ENCODE measurements at regions not wholly inside any gene's neighbourhood (a gene's known extent, or its start where the extent isn't known, plus 50 kb on each side); places are given as distances from the start of the nearest gene placed in this dataset.
"Not testable (repeated sequence)": the region's sequence is repeated elsewhere in the genome, so short reads cannot be mapped to it uniquely, and the experiment has no call there.

GRCh38 chr4:181752516-181752915 lies 490.7 kb upstream of the TENM3 start:
- no peak for DNase-seq (ENCODE audit: low read depth)

DNA sequence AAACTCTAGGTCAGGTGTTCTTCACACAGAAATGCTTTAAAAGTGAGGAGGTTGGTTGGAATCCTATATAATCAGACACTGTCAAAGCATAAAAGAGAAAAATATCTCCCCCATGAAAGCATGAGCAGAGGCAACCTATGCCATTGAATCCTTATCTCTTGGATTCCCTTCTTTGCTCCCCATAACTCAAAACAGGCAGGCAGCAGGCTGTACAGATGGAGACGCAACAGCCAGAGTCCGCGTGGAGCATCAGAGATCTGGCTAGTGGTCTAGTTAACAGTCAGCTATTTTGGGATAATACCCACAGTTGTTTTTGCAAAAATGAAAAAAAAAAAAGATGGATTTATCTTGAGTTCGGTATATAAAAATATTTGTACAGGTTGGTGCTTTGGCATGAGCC lies 490.0 kb upstream of the TENM3 start:
- no peak for DNase-seq (ENCODE audit: low read depth)

DNA sequence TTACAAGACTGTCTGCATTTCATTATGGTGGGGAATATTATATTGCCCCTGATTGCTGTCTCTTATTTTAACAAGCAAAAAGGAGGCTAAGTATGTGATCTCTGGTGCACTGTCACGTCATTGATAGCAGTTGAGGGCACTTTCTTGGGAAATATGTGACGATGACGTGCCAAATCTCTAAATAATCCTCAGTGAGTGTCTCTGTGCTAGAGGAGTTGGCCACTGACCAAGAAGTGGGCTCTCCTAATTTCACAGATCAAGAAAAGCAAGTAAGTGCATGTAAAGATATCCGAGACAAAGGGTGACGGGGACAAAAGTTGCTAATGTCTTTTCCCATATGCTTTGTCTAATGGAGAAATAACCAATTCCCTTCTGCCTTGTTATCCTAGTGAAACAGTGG lies 487.4 kb upstream of the TENM3 start:
- no peak for DNase-seq (ENCODE audit: low read depth)

- no peak for DNase-seq (ENCODE audit: low read depth)
These were observed 486.6 kb upstream of the TENM3 start for GRCh38 chr4:181756451-181757095.

GRCh38 chr4:181757098-181757497 lies 486.1 kb upstream of the TENM3 start:
- DNase-seq (ENCODE audit: low read depth), result no peak

- DNase-seq (ENCODE audit: low read depth), result no peak
These were observed 485.1 kb upstream of the TENM3 start for GRCh38 chr4:181757910-181758660.

DNA sequence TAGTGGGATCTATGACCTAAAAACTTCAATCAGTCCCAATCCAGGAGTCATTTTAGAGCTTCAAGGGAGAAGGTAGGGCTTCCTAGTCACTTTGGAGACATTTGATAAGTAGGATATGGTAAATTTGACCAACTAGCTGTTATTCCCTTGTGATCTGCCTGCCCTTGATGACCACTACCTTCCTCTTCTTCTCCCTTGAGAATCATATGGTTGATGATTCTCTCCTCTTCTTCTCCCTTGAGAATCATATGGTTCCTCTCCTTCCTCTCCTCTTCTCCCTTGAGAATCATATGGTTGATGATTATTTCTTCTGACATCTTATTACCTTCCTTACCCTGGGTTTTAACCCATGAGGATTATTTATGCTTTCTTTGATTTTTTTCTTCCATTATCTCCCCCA lies 482.6 kb upstream of the TENM3 start:
- DNase-seq (ENCODE audit: low read depth), result no peak

DNA sequence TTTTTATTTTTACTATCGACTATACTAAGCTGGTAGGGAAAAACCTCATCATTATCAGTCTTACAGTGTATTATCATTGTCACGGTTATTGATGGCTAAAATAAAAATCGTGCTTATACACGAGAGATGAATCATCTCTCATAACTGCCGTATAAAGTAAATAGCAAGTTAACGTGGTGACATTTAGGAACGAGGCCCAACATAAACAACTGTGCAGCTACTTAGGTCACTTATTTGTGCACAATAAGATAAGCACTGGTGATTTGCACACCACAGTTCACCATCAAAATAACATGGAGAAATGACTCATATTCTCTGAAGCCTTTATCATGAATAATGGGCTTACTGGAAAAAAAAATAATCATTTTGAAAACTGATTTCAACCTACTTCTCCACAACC lies 482.0 kb upstream of the TENM3 start:
- DNase-seq (ENCODE audit: low read depth), result peak; percentile 17

DNA sequence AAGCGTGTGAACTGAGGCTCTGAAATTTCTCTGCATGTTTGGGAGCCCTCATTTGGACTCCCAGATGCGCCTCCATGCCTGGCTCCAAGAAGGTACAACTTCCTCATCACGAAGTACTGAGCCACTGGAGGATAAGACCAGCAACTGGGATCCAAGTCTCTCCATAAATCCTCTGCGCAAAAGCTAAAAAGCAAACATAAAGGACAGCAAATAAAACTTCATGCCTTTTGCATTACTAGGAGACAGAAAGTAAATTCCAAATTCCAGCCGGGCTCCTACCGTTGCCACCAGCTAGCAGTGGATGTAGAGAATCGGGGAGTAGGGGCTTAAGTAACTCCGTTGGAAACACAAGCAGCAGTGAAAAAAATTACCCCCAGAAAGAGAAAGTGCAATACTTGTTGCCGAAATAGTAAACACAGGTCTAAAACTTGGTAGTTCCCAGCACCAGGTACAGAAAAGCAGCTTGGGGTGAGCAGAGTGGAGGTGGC lies 477.1 kb upstream of the TENM3 start:
- peak; percentile 19 for DNase-seq (ENCODE audit: low read depth)

DNA sequence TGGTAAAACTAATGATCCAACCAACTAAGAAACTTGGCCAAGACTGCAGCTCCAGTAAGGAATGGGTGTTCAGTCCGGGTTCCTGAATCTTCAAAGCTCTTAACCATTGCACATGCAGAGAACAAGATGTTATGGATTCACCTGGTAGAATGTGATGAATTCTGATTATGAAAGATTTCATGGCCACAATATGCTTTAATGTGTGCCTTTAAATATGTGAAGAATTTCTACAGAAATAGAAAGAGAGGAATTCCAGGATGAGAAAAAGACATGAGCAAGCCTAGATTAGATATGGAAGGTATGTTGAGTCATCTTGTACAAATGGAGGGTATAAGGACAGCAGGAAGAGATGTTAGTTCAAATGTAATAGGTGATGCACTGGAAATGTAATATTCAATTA lies 472.2 kb upstream of the TENM3 start:
- no peak for DNase-seq (ENCODE audit: low read depth)

DNA sequence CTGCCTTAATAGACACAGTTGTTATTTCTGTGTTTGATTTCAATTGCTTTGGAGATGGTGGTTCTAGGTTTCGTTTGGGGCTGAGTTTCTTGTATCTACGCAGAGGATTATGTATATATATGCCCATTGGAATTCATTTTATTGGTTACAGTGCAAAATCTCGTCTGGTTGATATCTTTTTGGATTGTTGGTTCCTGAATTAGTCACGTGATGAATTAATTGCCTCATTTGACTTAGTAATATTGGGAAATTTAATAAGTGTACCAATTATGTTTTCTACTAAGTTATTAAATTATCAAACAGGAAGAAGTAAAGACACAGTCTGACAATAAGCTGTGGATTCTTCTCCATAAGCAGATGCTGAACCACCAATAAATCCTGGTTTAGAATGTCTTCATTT lies 467.9 kb upstream of the TENM3 start:
- DNase-seq (ENCODE audit: low read depth), result no peak

- DNase-seq (ENCODE audit: low read depth), result no peak
These were observed 466.7 kb upstream of the TENM3 start for GRCh38 chr4:181776264-181777054.

DNA sequence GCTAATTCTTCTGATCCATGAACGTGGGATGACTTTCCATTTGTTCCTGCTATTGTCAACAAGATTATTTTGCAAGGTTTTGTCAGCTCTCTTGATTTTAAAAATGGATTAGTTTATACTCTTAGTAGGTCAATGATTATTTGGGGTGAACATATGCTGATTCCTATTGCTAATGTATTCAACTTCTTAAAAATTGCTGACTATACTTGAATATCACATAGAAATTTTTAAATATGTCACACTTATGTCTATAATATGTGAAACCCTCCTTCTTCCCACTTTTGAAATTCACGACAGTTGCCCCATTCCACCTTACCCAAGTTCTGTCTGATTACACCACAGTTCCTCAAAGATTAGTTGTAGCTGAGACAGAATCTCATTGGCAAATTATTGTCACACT lies 465.7 kb upstream of the TENM3 start:
- DNase-seq (ENCODE audit: low read depth), result no peak

GRCh38 chr4:181784881-181785280 lies 458.3 kb upstream of the TENM3 start:
- no peak for DNase-seq (ENCODE audit: low read depth)

GRCh38 chr4:181792641-181793040 lies 450.6 kb upstream of the TENM3 start:
- DNase-seq (ENCODE audit: low read depth), result no peak

DNA sequence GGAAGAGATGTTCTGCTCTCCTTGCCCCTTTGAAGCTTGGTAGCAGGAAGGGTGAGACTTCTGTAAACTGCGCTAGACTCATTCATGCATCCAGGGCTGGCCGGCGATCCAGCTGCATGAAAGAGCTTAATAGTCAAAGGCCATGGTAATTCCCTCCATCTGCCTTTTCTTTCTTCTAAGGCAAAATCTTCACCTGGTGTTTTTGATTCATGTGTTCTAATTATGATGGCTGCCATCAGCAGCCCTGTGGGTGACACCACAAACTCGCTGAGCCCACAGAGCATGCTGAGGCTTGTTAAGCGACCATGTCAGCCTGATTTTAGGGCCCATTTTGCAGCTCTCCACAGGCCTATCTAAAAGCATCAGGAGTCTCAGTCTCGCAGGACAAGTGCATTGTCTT lies 450.1 kb upstream of the TENM3 start:
- no peak for DNase-seq (ENCODE audit: low read depth)

DNA sequence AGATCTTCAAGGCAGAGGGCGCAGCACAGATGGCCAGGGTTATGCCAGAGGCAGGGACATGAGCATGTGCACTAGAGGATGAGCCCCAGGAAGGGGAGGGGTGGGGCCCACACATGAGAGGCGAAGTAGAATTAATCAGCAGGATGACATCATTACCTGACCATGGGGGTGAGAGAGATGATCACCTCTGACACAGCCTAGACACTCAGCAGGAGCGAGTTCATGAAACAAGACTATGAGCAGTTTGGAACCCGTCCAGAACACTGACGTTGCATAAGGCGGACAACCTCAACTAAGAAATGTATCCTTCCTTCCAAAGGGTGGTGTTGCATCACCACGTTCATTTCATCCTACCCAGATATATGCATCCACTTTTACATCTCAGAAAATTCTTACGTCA lies 446.7 kb upstream of the TENM3 start:
- DNase-seq (ENCODE audit: low read depth), result no peak

DNA sequence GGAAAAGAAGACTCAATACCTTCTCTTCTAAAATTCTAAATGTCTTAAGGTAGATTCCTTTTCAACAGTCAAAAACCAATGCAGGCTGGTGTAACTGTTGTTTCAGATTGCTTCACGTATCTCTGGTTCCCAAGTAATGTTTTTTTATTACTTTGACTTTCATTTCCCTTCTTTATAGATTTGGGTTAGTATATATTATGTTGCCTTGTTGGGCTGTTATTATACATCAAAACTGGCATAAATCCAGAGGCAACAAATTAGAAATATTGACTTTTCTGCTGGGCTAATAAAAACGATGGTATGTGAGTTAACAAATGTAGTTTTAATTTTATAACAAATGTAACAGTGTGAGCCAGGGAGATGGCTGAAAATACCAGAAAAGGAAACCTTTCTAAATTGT lies 444.7 kb upstream of the TENM3 start:
- no peak for DNase-seq (ENCODE audit: low read depth)

- no peak for DNase-seq (ENCODE audit: low read depth)
These were observed 443.6 kb upstream of the TENM3 start for GRCh38 chr4:181799561-181800069.

DNA sequence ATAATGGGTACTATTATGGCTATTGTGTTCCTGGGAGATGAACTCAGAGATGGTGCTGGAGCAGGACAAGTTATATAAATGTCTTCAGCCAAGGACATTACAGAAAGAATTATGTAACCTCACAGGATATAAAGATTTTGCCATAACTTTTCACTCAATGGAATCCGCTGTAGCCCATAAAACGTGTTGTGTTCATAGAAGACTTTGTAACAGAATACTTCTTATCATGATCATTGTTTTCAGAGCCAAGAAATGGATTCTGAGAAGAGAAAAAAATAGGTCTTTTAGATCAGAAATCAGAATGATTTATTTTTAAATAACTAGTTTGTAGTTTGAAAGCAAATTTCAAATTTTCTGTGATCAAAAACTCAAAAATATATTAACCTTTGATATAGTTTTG lies 441.0 kb upstream of the TENM3 start:
- no peak for DNase-seq (ENCODE audit: low read depth)

GRCh38 chr4:181807771-181808170 lies 435.4 kb upstream of the TENM3 start:
- no peak for DNase-seq (ENCODE audit: low read depth)

DNA sequence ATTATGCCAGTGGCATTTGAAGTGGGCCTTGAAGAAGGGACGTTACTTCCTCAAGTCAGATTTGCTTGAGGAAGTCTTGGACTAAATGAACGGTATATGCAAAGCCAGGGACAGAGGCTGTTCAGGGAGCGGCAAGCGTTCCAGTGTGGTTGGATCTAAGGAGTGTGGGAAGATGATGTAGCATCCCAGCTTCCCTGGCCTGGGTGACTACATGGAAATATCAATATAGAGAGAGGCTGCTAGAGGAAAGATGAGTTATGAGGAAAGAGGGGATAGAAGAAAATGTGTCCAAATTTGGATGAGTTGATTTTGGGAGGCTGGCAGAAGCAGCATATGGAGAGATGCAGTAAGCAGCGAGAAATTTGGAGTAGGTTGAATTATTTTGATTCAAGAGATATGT lies 432.5 kb upstream of the TENM3 start:
- no peak for DNase-seq (ENCODE audit: low read depth)

DNA sequence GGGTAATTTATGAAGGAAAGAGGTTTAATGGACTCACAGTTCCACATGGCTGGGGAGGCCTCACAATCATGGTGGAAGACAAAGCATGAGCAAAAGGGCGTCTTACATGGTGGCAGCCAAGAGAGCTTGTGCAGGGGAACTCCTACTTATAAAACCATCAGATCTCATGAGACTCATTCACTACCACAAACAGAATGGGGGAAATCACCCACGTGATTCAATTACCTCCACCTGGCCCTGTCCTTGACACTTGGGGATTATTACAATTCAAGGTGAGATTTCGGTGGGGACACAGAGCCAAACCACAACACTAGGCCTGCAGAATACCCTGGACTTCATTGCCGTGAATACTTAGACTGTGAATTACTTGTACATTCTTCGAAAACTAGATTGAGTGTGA lies 431.7 kb upstream of the TENM3 start:
- DNase-seq (ENCODE audit: low read depth), result not testable (repeated sequence)

Measured in HS-27A (cell line).